ENCODE measurements at regions not wholly inside any gene's neighbourhood (a gene's known extent, or its start where the extent isn't known, plus 50 kb on each side); places are given as distances from the start of the nearest gene placed in this dataset.

GRCh38 chr10:113284635-113285034 lies 268.2 kb upstream of the HABP2 start:
- no peak for TF ChIP-seq CTCF (IDR thresholded peaks at IDR 0.05; ENCODE audit: insufficient read depth, low read length, poor library complexity, severe bottlenecking)
- H3K36me3 ChIP-seq (ENCODE audit: control insufficient read depth, insufficient read depth, low read length), result no peaks in the 10 kb centered on the region
- H3K27me3 ChIP-seq (ENCODE audit: control insufficient read depth, insufficient read depth, low read length), result no peaks in the 10 kb centered on the region
- no peak for DNase-seq (ENCODE audit: low read depth)
- H3K4me3 ChIP-seq (ENCODE audit: low read depth, low read length), result no peak overlapping the region

GRCh38 chr10:113285305-113285704 lies 267.5 kb upstream of the HABP2 start:
- TF ChIP-seq CTCF (IDR thresholded peaks at IDR 0.05; ENCODE audit: insufficient read depth, low read length, poor library complexity, severe bottlenecking), result no peak
- no peak for DNase-seq (ENCODE audit: low read depth)

GRCh38 chr10:113287592-113287991 lies 265.3 kb upstream of the HABP2 start:
- H3K36me3 ChIP-seq (ENCODE audit: control insufficient read depth, insufficient read depth, low read length), result no peaks in the 10 kb centered on the region
- no peaks in the 10 kb centered on the region for H3K27me3 ChIP-seq (ENCODE audit: control insufficient read depth, insufficient read depth, low read length)
- no peak for TF ChIP-seq CTCF (IDR thresholded peaks at IDR 0.05; ENCODE audit: insufficient read depth, low read length, poor library complexity, severe bottlenecking)
- DNase-seq (ENCODE audit: low read depth), result no peak
- no peak overlapping the region for H3K4me3 ChIP-seq (ENCODE audit: low read depth, low read length)

More at GRCh38 chr10:113285305-113285704, 267.5 kb upstream of the HABP2 start:
- H3K27me3 ChIP-seq (ENCODE audit: control insufficient read depth, insufficient read depth, low read length), result no peaks in the 10 kb centered on the region
- no peak overlapping the region for H3K4me3 ChIP-seq (ENCODE audit: low read depth, low read length)
- H3K36me3 ChIP-seq (ENCODE audit: control insufficient read depth, insufficient read depth, low read length), result no peaks in the 10 kb centered on the region

GRCh38 chr10:113290137-113290536 lies 262.7 kb upstream of the HABP2 start:
- DNase-seq (ENCODE audit: low read depth), result no peak
- no peak overlapping the region for H3K4me3 ChIP-seq (ENCODE audit: low read depth, low read length)
- H3K36me3 ChIP-seq (ENCODE audit: control insufficient read depth, insufficient read depth, low read length), result no peaks in the 10 kb centered on the region
- TF ChIP-seq CTCF (IDR thresholded peaks at IDR 0.05; ENCODE audit: insufficient read depth, low read length, poor library complexity, severe bottlenecking), result no peak
- H3K27me3 ChIP-seq (ENCODE audit: control insufficient read depth, insufficient read depth, low read length), result no peaks in the 10 kb centered on the region

- no peak for TF ChIP-seq CTCF (IDR thresholded peaks at IDR 0.05; ENCODE audit: insufficient read depth, low read length, poor library complexity, severe bottlenecking)
- DNase-seq (ENCODE audit: low read depth), result no peak
- no peak overlapping the region for H3K4me3 ChIP-seq (ENCODE audit: low read depth, low read length)
- no peaks in the 10 kb centered on the region for H3K27me3 ChIP-seq (ENCODE audit: control insufficient read depth, insufficient read depth, low read length)
- H3K36me3 ChIP-seq (ENCODE audit: control insufficient read depth, insufficient read depth, low read length), result no peaks in the 10 kb centered on the region
These were observed 261.4 kb upstream of the HABP2 start for GRCh38 chr10:113291413-113291812.

GRCh38 chr10:113292086-113292485 lies 260.8 kb upstream of the HABP2 start:
- Histone ChIP-seq H3K4me3 (ENCODE audit: low read depth, low read length) (no peak overlapping the region), H3K27me3 (ENCODE audit: control insufficient read depth, insufficient read depth, low read length) (no peaks in the 10 kb centered on the region), H3K36me3 (ENCODE audit: control insufficient read depth, insufficient read depth, low read length) (no peaks in the 10 kb centered on the region)
- TF ChIP-seq CTCF (IDR thresholded peaks at IDR 0.05; ENCODE audit: insufficient read depth, low read length, poor library complexity, severe bottlenecking), result no peak
- no peak for DNase-seq (ENCODE audit: low read depth)
